GM19043 (cell line): ENCODE measurements at regions not wholly inside any gene's neighbourhood (a gene's known extent, or its start where the extent isn't known, plus 50 kb on each side); places are given as distances from the start of the nearest gene placed in this dataset.

Experiments used
- ATAC-seq: cut with Tn5 transposase; IDR thresholded peaks from one replicate; pipeline ENCODE4 v1.9.1; 2021; ENCODE audit warnings: low read depth; ENCODE audit not compliant: unreplicated experiment

DNA sequence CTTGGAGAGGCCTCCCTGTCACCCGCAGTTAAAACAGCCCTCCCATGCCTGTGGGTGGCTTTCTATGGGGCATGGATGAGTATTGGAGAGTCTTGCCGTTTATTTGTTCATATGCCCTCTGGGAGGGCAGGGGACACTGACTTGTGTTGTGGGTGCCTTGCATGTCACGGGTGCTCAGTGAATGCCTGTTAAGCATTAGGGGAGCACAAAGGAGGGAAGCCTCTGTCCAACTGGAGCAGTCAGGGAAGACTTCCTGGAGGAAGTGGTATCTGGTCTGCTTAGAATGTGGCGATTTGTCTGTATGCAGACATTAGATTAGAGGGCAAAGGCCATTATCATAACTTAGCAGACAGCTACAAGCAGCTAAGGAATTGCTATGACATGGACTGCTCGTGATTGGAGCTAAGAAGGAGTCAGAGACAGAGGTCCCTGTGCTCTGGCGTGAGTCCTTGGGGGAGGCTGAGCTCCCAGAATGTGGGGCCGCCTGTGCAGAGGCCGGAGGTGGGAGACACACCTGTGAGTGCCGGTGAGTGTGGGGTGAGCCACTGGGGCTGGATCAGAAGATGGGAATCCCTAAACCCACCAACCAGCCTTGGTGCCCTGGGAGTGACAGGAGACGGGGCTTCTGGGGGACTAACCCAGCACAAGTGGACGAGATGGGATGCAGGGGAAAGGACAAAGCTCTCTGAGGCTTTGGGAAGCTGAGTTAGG lies 286.1 kb downstream of the SEC14L1 start:
- no peak for ATAC-seq

DNA sequence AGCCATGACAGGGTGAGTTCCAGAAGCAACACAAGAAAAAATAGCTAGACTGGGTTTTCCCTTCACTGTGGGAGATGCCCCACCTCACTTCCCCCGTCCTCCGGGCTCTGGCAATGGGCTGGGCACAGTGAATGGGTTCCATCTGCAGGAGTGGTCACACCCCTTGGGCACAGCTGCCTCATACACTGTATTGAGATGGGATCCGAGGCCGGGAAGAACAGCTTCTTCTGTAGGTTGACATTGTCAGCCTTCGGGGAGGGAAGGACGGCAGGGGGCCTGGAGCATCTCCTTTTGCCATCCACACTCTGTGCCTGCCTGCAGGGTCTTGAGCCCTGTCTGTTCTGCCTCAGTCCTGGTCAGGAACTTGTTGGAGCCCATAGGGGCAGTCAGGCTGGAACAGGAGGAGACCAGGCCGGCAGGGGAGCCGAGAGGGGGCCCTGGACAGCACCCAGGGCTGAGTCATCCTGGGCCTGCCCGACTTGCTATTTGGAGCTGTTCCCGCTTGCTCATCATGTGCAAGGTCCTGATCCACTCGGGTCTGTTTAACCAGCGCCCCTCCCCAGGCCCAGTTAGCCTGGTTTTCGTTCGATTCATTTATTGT lies 286.7 kb downstream of the SEC14L1 start:
- ATAC-seq = no peak

DNA sequence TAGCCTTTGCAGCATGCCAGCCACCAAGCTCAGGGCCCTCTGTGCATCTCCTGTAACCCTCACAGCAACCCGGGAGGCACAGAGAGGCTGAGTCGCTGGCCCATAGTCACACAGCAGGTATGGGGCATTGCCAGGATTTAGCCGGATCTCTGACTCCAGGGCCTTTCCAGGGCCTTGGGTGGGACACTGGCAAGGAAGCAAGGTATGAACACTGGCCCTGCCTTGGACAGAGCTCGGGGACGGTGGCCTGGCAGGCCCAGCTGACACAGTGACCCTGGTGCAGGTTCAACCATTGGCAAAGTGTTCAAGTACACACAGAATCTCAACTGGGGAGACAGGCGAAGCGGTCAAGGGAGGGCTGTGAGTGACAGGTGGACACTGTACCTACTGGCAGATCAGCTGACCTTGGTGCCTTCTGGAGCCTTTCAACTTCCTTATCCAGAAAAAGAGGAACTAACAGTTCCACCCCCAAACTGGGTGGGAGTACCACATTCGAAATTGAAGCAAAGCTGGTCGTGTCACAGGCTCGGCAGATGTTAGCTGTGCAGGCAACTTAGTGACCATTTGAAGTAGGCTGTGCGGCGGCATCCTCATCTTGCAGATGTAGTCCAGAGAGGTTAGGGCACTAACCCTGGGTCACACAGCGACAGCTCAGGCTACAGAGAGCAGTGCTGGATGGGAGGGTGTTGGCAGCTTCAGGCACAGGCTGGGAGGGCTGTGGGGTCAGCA lies 287.4 kb downstream of the SEC14L1 start:
- ATAC-seq = no peak

DNA sequence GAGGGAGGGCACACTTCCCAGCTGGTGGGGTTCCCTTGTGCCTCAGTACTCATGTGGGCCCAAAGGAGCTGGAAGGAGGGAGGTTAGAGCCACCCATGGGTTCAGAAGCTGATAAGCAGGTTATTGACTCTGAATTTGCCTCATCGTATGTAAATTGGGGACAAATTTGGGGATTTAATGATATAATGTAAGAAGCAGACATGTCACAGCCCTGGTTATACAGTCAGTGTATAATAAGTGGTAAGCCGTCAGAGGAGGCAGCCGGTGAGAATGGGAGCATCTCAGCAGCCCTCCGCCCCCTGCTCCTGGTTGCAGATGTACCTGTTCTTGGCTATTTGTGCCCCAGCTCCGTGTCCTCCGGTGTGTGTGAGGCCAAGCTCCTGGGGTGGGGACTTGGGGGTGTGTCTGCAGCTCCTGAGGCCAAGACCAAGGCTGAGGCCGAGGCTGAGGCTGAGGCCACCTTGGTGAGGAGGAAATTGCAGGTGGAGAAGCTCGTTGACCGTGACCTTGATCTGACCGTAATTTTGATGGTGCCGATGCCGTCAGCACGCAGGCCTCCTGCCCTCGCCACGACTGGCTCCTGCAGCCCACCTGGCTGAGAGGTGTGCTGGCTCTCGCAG lies 288.1 kb downstream of the SEC14L1 start:
- no peak for ATAC-seq

- ATAC-seq = no peak
Measured at GRCh38 chr17:77429369-77429968, 288.7 kb downstream of the SEC14L1 start.

DNA sequence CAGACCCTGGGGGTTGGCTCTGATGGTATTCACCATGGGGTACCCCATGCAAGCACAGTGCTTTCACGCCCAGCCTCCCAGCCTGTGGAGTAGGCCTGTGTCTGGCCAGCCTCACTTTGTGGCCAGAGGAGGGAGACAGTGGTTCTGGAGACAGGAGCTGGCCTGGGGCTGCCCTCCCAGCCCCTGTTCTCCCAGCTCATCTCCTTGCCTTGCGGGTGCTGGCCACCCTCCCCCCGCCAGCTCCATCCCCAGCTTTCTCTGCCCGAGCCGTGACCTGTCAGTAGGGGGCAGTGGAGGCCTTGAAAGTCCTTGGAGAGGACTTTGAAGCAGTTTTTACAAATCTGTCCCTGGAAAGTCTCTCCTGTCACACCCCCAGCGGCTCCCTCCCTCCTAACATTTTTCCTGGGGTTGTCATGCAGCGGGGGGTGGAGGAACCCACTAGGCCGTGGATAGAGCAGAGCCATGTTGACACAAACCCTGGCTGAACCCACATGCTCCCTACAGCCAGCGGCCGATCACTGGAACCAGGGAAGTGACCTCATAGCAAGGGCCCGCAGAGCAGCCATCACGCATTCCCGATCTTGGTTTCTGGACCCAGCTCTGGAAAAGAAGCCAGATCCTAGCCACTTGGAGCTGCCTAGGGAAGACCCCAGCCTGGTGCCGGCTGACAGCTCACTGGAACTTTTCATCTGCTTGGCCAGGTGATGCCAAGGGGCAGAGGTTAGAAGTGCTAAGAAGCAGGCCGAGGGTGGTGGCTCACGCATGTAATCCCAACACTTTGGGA lies 289.4 kb downstream of the SEC14L1 start:
- no peak for ATAC-seq

- ATAC-seq = no peak
Measured at GRCh38 chr17:77432034-77432661, 291.4 kb downstream of the SEC14L1 start.

- ATAC-seq = no peak
Measured at GRCh38 chr17:77432742-77433141, 292.0 kb downstream of the SEC14L1 start.

- peak; percentile 57 for ATAC-seq
Measured at GRCh38 chr17:77433385-77434135, 292.8 kb downstream of the SEC14L1 start.

GRCh38 chr17:77434136-77435114 lies 293.7 kb downstream of the SEC14L1 start:
- no peak for ATAC-seq

- ATAC-seq = no peak
Measured at GRCh38 chr17:77435272-77436057, 294.7 kb downstream of the SEC14L1 start.

DNA sequence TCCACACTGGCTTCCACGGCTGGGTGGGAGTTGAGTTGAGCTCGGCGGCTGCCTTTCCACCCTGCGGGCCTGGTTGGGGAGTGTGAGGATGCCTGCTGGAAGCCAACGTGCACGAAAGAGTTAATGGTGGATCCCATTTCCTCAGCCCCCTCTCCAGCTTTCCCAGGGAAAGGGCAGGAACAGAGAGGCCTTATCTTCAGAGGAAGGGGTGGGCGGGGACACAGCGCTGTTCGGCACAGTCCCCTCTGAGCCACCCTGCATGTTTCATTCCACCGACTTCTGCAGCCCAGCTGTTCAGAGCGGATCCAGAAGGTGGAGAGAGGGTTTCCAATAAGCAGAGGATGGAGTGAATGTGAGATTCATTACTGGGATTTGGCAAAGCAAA lies 295.3 kb downstream of the SEC14L1 start:
- ATAC-seq = no peak

DNA sequence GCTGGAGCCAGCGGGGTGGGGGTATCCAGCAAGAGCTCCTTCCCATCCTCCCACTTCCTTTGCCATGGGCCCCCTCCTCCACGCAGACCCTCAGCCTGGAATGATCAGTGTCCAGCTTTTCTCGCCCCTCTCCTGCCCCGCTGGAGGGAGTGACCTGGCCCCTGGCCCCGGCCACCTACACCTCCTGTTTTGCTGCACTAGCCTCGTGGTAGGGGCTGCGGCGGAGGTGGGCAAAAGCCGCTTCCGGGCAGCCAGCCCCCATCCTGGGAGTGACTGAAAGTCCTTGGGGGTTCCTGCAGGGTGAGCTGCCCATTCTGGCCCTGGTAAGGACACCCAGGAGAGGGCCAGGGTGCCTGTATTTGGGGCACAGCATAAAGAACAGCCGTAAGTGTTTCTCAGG lies 295.7 kb downstream of the SEC14L1 start:
- no peak for ATAC-seq

DNA sequence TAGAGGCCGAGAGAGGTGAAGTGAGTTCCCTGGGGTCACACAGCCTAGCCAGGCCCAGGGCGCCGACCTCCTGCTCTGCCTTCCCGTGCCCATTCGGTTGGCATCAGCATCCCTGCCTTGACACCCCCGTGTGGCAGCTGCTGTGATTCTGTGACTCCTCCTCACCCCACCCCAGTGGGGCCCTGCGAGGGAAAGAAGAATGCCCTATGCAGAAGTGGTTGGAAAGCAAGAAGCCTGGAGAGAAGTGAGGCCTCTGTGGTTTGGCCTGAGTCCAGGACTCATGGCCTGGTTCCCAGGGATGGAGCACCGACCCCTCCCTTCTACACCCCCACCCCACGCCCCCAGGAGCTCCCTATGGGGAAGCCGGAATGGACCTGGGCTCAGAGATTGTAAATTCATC lies 296.2 kb downstream of the SEC14L1 start:
- ATAC-seq = no peak

- no peak for ATAC-seq
Measured at GRCh38 chr17:77437747-77438146, 297.0 kb downstream of the SEC14L1 start.

DNA sequence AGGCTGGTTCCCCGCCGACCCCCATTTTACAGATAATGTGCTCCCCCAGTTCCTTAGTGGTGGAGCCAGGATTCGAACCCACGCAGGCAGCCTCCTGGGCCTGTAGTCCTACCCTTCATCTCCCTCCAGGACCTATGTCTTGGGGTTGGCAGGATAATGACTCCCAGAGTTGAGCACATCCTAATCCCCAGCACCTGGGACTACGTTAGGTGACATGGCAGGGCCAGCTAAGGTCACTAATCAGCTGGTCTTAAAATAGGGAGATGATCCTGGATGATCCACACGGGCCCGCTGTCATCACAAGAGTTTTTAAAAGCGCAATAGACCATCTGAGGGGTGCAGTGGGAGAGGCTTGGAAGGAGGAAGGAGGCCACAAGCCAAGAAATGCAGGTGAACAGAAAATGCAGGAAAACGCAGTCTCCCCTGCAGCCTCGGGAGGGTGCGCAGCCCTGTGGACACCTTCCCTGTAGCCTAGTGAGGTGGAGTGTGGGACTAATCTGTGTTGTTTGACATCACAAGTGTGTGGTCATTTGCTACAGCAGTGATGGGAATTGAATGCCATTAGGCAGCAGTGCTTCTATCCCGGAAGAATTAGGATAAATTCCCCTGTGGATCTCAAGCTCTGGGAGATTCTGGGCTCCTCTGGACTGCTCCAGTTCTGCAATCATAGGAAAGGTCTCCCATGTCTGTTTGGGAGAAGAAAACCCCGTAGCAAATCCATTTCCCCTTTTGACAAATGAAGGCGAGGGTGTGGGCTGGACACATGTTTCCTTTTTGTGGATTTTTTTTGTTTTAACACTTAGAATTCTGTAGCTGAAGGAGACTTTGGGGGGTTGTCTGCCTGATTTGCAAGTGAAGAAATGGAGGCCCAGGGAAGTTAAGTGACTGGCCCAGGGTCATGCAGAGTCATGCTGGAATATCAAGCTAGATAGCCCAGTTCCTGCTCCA lies 297.7 kb downstream of the SEC14L1 start:
- no peak for ATAC-seq
